H9 (cell line): ENCODE measurements at regions not wholly inside any gene's neighbourhood (a gene's known extent, or its start where the extent isn't known, plus 50 kb on each side); places are given as distances from the start of the nearest gene placed in this dataset.

Source experiments
- DNase-seq: peaks from one replicate; pipeline ENCODE4 v3.0.0-alpha.2; 2017
- H2AFZ ChIP-seq: one replicate; pipeline ENCODE4 v1.6.1; 2013; ENCODE audit warnings: mild to moderate bottlenecking, low read length, control low read depth, moderate library complexity
- H2AK5ac ChIP-seq: 2 replicates; pipeline ENCODE4 v1.6.1; 2013; ENCODE audit warnings: low read length, control low read depth, mixed read lengths; ENCODE audit not compliant: insufficient read length
- H2BK120ac ChIP-seq: one replicate; pipeline ENCODE4 v1.6.1; 2013; ENCODE audit warnings: low read depth, mild to moderate bottlenecking, low read length, control low read depth, inconsistent platforms; ENCODE audit not compliant: poor library complexity, severe bottlenecking
- H2BK12ac ChIP-seq: 2 replicates; pipeline ENCODE4 v1.6.1; 2013; ENCODE audit warnings: low read length, control low read depth, mixed read lengths, low read depth; ENCODE audit not compliant: insufficient read length
- H2BK15ac ChIP-seq: 2 replicates; pipeline ENCODE4 v1.6.1; 2013; ENCODE audit warnings: low read depth, low read length, control low read depth
- H2BK20ac ChIP-seq: one replicate; pipeline ENCODE4 v1.6.1; 2013; ENCODE audit warnings: low read depth, mild to moderate bottlenecking, low read length, control low read depth, inconsistent platforms; ENCODE audit not compliant: poor library complexity, severe bottlenecking
- H2BK5ac ChIP-seq: 2 replicates; pipeline ENCODE4 v1.6.1; 2013; ENCODE audit warnings: low read length, control low read depth, mixed read lengths; ENCODE audit not compliant: insufficient read length
- H3K14ac ChIP-seq: 2 replicates; pipeline ENCODE4 v1.6.1; 2013; ENCODE audit warnings: low read length, control low read depth; ENCODE audit not compliant: insufficient read depth
- H3K18ac ChIP-seq: 2 replicates; pipeline ENCODE4 v1.6.1; 2013; ENCODE audit warnings: low read depth, mild to moderate bottlenecking, mixed read lengths, low read length, control low read depth; ENCODE audit not compliant: insufficient read length
- H3K23ac ChIP-seq: 2 replicates; pipeline ENCODE4 v1.6.1; 2013; ENCODE audit warnings: low read length, control low read depth, mixed read lengths, low read depth; ENCODE audit not compliant: insufficient read length
- H3K23me2 ChIP-seq: 2 replicates; pipeline ENCODE4 v1.6.1; 2013; ENCODE audit warnings: low read depth, mild to moderate bottlenecking, mixed read lengths, low read length, control low read depth; ENCODE audit not compliant: insufficient read length, poor library complexity, severe bottlenecking
- H3K27ac ChIP-seq: 2 replicates; pipeline ENCODE4 v1.5.1; 2013; ENCODE audit warnings: low read length, control low read depth, mixed read lengths, low read depth; ENCODE audit not compliant: insufficient read length
- H3K27me3 ChIP-seq: 2 replicates; pipeline ENCODE4 v1.6.1; 2013; ENCODE audit warnings: low read length, control low read depth, inconsistent platforms; ENCODE audit not compliant: insufficient read depth
- H3K4ac ChIP-seq: 2 replicates; pipeline ENCODE4 v1.6.1; 2013; ENCODE audit warnings: low read depth, mild to moderate bottlenecking, control low read depth, inconsistent platforms, low read length, moderate library complexity
- H3K4me1 ChIP-seq: 2 replicates; pipeline ENCODE4 v1.6.1; 2013; ENCODE audit warnings: low read length, control low read depth, inconsistent platforms; ENCODE audit not compliant: insufficient read depth
- H3K4me2 ChIP-seq: 2 replicates; pipeline ENCODE4 v1.6.1; 2013; ENCODE audit warnings: low read length, control low read depth, mixed read lengths; ENCODE audit not compliant: insufficient read length, insufficient read depth
- H3K56ac ChIP-seq: 2 replicates; pipeline ENCODE4 v1.6.1; 2013; ENCODE audit warnings: low read depth, mild to moderate bottlenecking, mixed read lengths, low read length, control low read depth; ENCODE audit not compliant: insufficient read length
- H3K79me1 ChIP-seq: 2 replicates; pipeline ENCODE4 v1.6.1; 2013; ENCODE audit warnings: low read depth, mild to moderate bottlenecking, moderate library complexity, low read length, control low read depth, inconsistent platforms; ENCODE audit not compliant: insufficient read depth, poor library complexity, severe bottlenecking
- H3K79me2 ChIP-seq: 2 replicates; pipeline ENCODE4 v1.6.1; 2013; ENCODE audit warnings: low read length, control low read depth, inconsistent platforms; ENCODE audit not compliant: insufficient read depth
- H3K9ac ChIP-seq: 2 replicates; pipeline ENCODE4 v1.6.1; 2013; ENCODE audit warnings: low read length, control low read depth, mixed read lengths; ENCODE audit not compliant: insufficient read length; ENCODE audit errors: extremely low read depth
- H3K9me3 ChIP-seq: one replicate; pipeline ENCODE4 v1.6.1; 2013; ENCODE audit warnings: low read depth, low read length, inconsistent platforms; ENCODE audit not compliant: control insufficient read depth
- H3T11ph ChIP-seq: one replicate; pipeline ENCODE4 v1.6.1; 2013; ENCODE audit warnings: mild to moderate bottlenecking, low read length, control low read depth, inconsistent platforms
- H4K20me1 ChIP-seq: one replicate; pipeline ENCODE4 v1.6.1; 2013; ENCODE audit not compliant: control insufficient read depth, insufficient read length, insufficient read depth
- H4K5ac ChIP-seq: 2 replicates; pipeline ENCODE4 v1.6.1; 2013; ENCODE audit warnings: low read depth, mild to moderate bottlenecking, mixed read lengths, low read length, control low read depth; ENCODE audit not compliant: insufficient read length
- H4K8ac ChIP-seq: replicated peaks from 2 replicates; pipeline ENCODE4 v1.6.1; 2013; ENCODE audit warnings: low read length, control low read depth, mixed read lengths, low read depth; ENCODE audit not compliant: insufficient read length
- H4K91ac ChIP-seq: 2 replicates; pipeline ENCODE4 v1.6.1; 2013; ENCODE audit warnings: low read depth, mild to moderate bottlenecking, moderate library complexity, mixed read lengths, low read length, control low read depth; ENCODE audit not compliant: insufficient read length
- H3K27ac Mint-ChIP-seq, 3 experiments: 2 replicates in 2 of 3; 3 replicates in 1 of 3; pipeline ENCODE4 v1.8.0; 2020 to 2021; ENCODE audit warnings: mixed read lengths in 3 of 3, mild to moderate bottlenecking in 1 of 3, moderate library complexity in 1 of 3
- H3K27me3 Mint-ChIP-seq: 2 replicates; pipeline ENCODE4 v1.8.0; 2021; ENCODE audit warnings: low read depth, mild to moderate bottlenecking, moderate library complexity, mixed read lengths
- H3K36me3 Mint-ChIP-seq, 3 experiments: 2 replicates in 2 of 3; 3 replicates in 1 of 3; pipeline ENCODE4 v1.8.0; 2020 to 2021; ENCODE audit warnings: low read depth in 3 of 3, mixed read lengths in 3 of 3; ENCODE audit not compliant: insufficient read depth in 1 of 3
- H3K4me1 Mint-ChIP-seq, 2 experiments: 2 replicates each; pipeline ENCODE4 v1.8.0; 2020; ENCODE audit warnings: mixed read lengths in 2 of 2
- H3K4me3 Mint-ChIP-seq, 2 experiments: 2 replicates in 1 of 2; 3 replicates in 1 of 2; pipeline ENCODE4 v1.8.0; 2020 to 2021; ENCODE audit warnings: mild to moderate bottlenecking in 2 of 2, mixed read lengths in 2 of 2, moderate library complexity in 1 of 2
- H3K9me3 Mint-ChIP-seq, 2 experiments: 2 replicates in 1 of 2; 3 replicates in 1 of 2; pipeline ENCODE4 v1.8.0; 2020; ENCODE audit warnings: mild to moderate bottlenecking in 2 of 2, mixed read lengths in 2 of 2, moderate library complexity in 1 of 2
- WGBS: extraction: QIAGEN DNeasy Blood & Tissue Kit; methylation state at CpG from one replicate; pipeline ENCODE4 v1.1.7; 2013; ENCODE audit warnings: missing lambda C conversion rate, low lambda C conversion rate, mixed read lengths; ENCODE audit not compliant: insufficient read length; ENCODE audit errors: extremely low coverage; 5-methylcytosine and 5-hydroxymethylcytosine counted together
- TF ChIP-seq, protein P1 (sequence below): fragments of 200-600 bp; sonication (generic); conservative IDR thresholded peaks from 3 replicates; pipeline ENCODE4 v1.8.0; 2021; ENCODE audit warnings: antibody characterized with exemption, mild to moderate bottlenecking

DNA sequence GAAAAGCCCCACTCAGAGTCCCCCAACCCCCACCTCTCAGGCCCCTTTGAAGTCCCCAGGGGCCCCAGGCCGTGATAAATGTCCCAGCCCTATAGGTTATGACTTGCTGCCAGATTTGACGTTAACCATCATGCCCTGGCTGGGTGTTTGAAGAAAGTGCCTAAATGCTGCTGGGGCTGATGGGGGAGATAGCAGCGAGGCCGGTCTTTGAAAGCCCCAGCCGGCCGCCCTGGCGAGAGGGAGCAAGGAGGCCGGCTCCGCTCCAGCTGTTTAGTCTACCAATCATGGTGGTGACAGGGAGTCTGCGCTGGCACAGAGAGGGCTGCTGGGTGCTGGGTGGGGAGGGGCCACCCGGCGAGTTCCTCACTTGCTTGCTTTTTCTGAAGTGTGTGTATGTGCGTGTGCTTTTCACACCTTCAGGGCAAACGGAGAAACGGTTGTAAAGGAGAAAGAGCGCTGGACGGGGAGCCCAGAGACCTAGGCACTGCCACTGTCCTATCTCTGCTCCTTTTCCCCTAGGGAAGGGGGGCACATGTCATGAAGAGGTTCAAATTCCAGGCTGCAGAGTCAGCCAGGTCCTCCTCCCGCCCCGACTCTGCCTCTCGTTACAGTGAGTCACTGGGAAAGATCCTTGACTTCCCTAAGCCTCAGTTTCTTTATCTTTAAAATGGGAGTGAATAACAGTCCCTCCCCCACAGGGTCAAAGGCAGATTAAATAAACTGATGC lies 126.1 kb upstream of the HAND1 start:
- no peak overlapping the region for H3K4ac ChIP-seq
- no peak overlapping the region for H3K23ac ChIP-seq
- peaks cover 12% of the 10 kb centered on the region; the same call in 1 of the 2 replicates for H3K4me1 ChIP-seq
- no peak overlapping the region for H2BK12ac ChIP-seq
- no peak overlapping the region for H3K18ac ChIP-seq
- no CpG with 5 or more reads among the region's 20 CpGs for WGBS
- peaks cover 3% of the 10 kb centered on the region for H4K20me1 ChIP-seq
- Mint-ChIP-seq H3K27me3 (peaks cover 57% of the 10 kb centered on the region), H3K9me3 (no peaks in the 10 kb centered on the region), H3K36me3 (no peaks in the 10 kb centered on the region), H3K4me3 (peak overlapping the region in 1 of 2 experiments; percentile 37; a peak in 2 of 5 replicates), H3K4me1 (peaks cover 28 to 29% of the 10 kb centered on the region in 2 experiments), H3K27ac (no peak overlapping the region)
- H3K9ac ChIP-seq: no peak overlapping the region
- H3K14ac ChIP-seq: no peak overlapping the region
- H3K4me2 ChIP-seq: peak overlapping the region; percentile 11
- H4K91ac ChIP-seq: no peak overlapping the region
- no peak overlapping the region for H2BK20ac ChIP-seq
- no peak overlapping the region for H2BK5ac ChIP-seq
- H2BK120ac ChIP-seq: no peak overlapping the region
- no peak overlapping the region for H4K8ac ChIP-seq
- H2AK5ac ChIP-seq: no peak overlapping the region
- peaks cover 3% of the 10 kb centered on the region for H3K27me3 ChIP-seq
- no peak overlapping the region for H4K5ac ChIP-seq
- no peaks in the 10 kb centered on the region for H3K23me2 ChIP-seq
- no peak overlapping the region for H2AFZ ChIP-seq
- H3T11ph ChIP-seq: no peak overlapping the region
- H2BK15ac ChIP-seq: no peak overlapping the region
- no peak overlapping the region for H3K56ac ChIP-seq
- DNase-seq: peak; percentile 46
- no peaks in the 10 kb centered on the region for H3K9me3 ChIP-seq
- TF ChIP-seq, protein P1, sequence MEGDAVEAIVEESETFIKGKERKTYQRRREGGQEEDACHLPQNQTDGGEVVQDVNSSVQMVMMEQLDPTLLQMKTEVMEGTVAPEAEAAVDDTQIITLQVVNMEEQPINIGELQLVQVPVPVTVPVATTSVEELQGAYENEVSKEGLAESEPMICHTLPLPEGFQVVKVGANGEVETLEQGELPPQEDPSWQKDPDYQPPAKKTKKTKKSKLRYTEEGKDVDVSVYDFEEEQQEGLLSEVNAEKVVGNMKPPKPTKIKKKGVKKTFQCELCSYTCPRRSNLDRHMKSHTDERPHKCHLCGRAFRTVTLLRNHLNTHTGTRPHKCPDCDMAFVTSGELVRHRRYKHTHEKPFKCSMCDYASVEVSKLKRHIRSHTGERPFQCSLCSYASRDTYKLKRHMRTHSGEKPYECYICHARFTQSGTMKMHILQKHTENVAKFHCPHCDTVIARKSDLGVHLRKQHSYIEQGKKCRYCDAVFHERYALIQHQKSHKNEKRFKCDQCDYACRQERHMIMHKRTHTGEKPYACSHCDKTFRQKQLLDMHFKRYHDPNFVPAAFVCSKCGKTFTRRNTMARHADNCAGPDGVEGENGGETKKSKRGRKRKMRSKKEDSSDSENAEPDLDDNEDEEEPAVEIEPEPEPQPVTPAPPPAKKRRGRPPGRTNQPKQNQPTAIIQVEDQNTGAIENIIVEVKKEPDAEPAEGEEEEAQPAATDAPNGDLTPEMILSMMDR: no peak
- H3K79me2 ChIP-seq: no peaks in the 10 kb centered on the region
- H3K79me1 ChIP-seq: no peaks in the 10 kb centered on the region
- H3K27ac ChIP-seq: no peak overlapping the region
